Heart left ventricle (tissue), 16 donors: ENCODE measurements at regions not wholly inside any gene's neighbourhood (a gene's known extent, or its start where the extent isn't known, plus 50 kb on each side); places are given as distances from the start of the nearest gene placed in this dataset.
A peak's percentile ranks its signal among the peaks of the same experiment; 100 is the strongest.
"Not testable (repeated sequence)": the region's sequence is repeated elsewhere in the genome, so short reads cannot be mapped to it uniquely, and the experiment has no call there.

Source experiments
- ATAC-seq, 4 donors: fragments of 200-7000 bp; cut with Tn5 transposase; one replicate each; pipeline ENCODE4 v1.9.1; 2020 to 2022; ENCODE audit warnings: moderate library complexity in 4 of 4, mild to moderate bottlenecking in 3 of 4, moderate number of reproducible peaks in 1 of 4
- DNase-seq, 5 donors: peaks; one replicate each; pipeline ENCODE4 v3.0.0-alpha.2; 2020
- H3K27ac ChIP-seq, 12 donors: fragments of 200-600 bp; sonication (generic) in 4 of 12; one replicate each; pipeline versions ENCODE4 v1.5.0 to v1.8.0; 2016 to 2022; ENCODE audit warnings: mild to moderate bottlenecking in 2 of 12
- H3K27me3 ChIP-seq, 9 donors: fragments of 200-600 bp; sonication (generic) in 2 of 9; one replicate each; pipeline versions ENCODE4 v1.5.1 to v1.8.0; 2016 to 2022; ENCODE audit warnings: mild to moderate bottlenecking in 3 of 9
- H3K36me3 ChIP-seq, 9 donors: fragments of 200-600 bp; sonication (generic) in 2 of 9; one replicate each; pipeline versions ENCODE4 v1.5.0 to v1.8.0; 2018 to 2022; ENCODE audit warnings: mild to moderate bottlenecking in 2 of 9
- H3K4me1 ChIP-seq, 12 donors: fragments of 200-600 bp; sonication (generic) in 4 of 12; one replicate each; pipeline versions ENCODE4 v1.5.0 to v1.8.0; 2016 to 2022; ENCODE audit warnings: mild to moderate bottlenecking in 3 of 12
- H3K4me3 ChIP-seq, 12 donors: fragments of 200-600 bp; sonication (generic) in 4 of 12; one replicate each; pipeline versions ENCODE4 v1.5.0 to v1.8.0; 2017 to 2022; ENCODE audit warnings: mild to moderate bottlenecking in 9 of 12, moderate library complexity in 4 of 12
- H3K9me3 ChIP-seq, 12 donors: fragments of 200-600 bp; sonication (generic) in 4 of 12; one replicate each; pipeline versions ENCODE4 v1.5.0 to v1.8.0; 2016 to 2022; ENCODE audit warnings: mild to moderate bottlenecking in 1 of 12
- CTCF ChIP-seq, 12 donors: fragments of 200-600 bp; sonication (generic) in 4 of 12; IDR thresholded peaks; one replicate each; pipeline versions ENCODE4 v1.5.0 to v1.8.0; 2018 to 2022; ENCODE audit warnings: antibody characterized with exemption in 12 of 12, mild to moderate bottlenecking in 5 of 12
- POLR2A ChIP-seq, 2 donors: fragments of 450-650 bp; IDR thresholded peaks; one replicate each; pipeline ENCODE4 v1.6.1; 2017; ENCODE audit warnings: antibody characterized with exemption in 2 of 2, mild to moderate bottlenecking in 2 of 2, moderate library complexity in 2 of 2
- WGBS, 4 donors: extraction: QIAGEN DNeasy Blood & Tissue Kit in 2 of 4; methylation state at CpG; one replicate each; pipeline versions ENCODE4 v1.1.5 to v1.1.7; 2013 to 2018; 5-methylcytosine and 5-hydroxymethylcytosine counted together
- intact Hi-C, 10 donors: fragments of 100-400 bp; cut with DNase I; formaldehyde crosslinking; loops; one replicate each; pipeline versions ENCODE4 v1.11.1 to v1.14.2; 2022
- donor health status: ischemic (EF 13 %, LVEDD 7.1; RV severe dilation, severe dysfunction).
- donor health status: healthy with polysubstance abuse.
- donor health status: DM: no; HTN: yes; CAD: no.
- donor health status: DM: no; HTN: no; CAD: no.
- donor health status: ischemic (EF 25% LVEDD 6.9; RV normal size, moderate dysfunction).
- donor health status: ischemic (EF 25% LVEDD 5.7; RV mildly dilated, moderate dysfunction).
- donor health status: healthy.
- donor health status: DM: yes; HTN: yes; CAD: no.
- donor health status: ischemic (EF 35%, LVEDD 5.7; RV mildly dilated, moderate dysfunction).
- donor health status: nonischemic (EF 11% LVEDD 7.7; RV severe dilation, severe dysfunction).
- donor health status: DM: yes; HTN: yes; CAD: no.
- donor health status: PGD.
- donor health status: ischemic (EF 29% LVEDD 5.4; RV normal size, mild dysfunction).
- donor health status: nonischemic (EF 23%, LVEDD 6.1; RV moderate dilation, normal function).

- H3K4me3 ChIP-seq = no peak overlapping the region
- DNase-seq (no peak), ATAC-seq (no peak)
- no peaks in the 10 kb centered on the region for H3K36me3 ChIP-seq
- intact Hi-C loops = no loop called here
- TF ChIP-seq POLR2A (IDR thresholded peaks at IDR 0.05) (no peak), CTCF (IDR thresholded peaks at IDR 0.05) (no peak)
- no peaks in the 10 kb centered on the region for H3K27me3 ChIP-seq
- H3K27ac ChIP-seq = no peak overlapping the region
- H3K9me3 ChIP-seq = peaks cover 0 to 2% (median 0%) of the 10 kb centered on the region in 12 donors
- no peaks in the 10 kb centered on the region for H3K4me1 ChIP-seq
Measured at GRCh38 chr7:136424058-136424457, 444.4 kb upstream of the CHRM2 start.

GRCh38 chr7:136419740-136420139 is 442.6 kb upstream of the MTPN start:
- H3K27me3 ChIP-seq, H3K36me3 ChIP-seq, H3K4me3 ChIP-seq, intact Hi-C loops, H3K4me1 ChIP-seq, DNase-seq, H3K9me3 ChIP-seq, ATAC-seq, H3K27ac ChIP-seq: not testable (repeated sequence)
- WGBS, 4 donors = 89 to 96% (median 92%) methylated on average over 6 to 12 of the region's 21 CpGs

GRCh38 chr7:136412952-136413351 is 435.8 kb upstream of the MTPN start:
- Histone ChIP-seq H3K4me1 (no peaks in the 10 kb centered on the region), H3K9me3 (peaks cover 0 to 5% (median 0%) of the 10 kb centered on the region in 12 donors), H3K27ac (no peak overlapping the region), H3K36me3 (no peaks in the 10 kb centered on the region), H3K27me3 (peaks cover 0 to under 1% (median 0%) of the 10 kb centered on the region in 9 donors), H3K4me3 (no peak overlapping the region)
- TF ChIP-seq POLR2A (IDR thresholded peaks at IDR 0.05) = no peak
- no peak for TF ChIP-seq CTCF (IDR thresholded peaks at IDR 0.05)
- DNase-seq (no peak), ATAC-seq (no peak)
- 80 to 89% (median 87%) methylated on average over 3 of the region's 3 CpGs for WGBS, 4 donors
- intact Hi-C loops = no loop called here

- peaks cover 0 to 3% (median 0%) of the 10 kb centered on the region in 9 donors for H3K27me3 ChIP-seq
- peaks cover 0 to 5% (median 0%) of the 10 kb centered on the region in 12 donors for H3K4me1 ChIP-seq
- H3K36me3 ChIP-seq = no peaks in the 10 kb centered on the region
- no peak for TF ChIP-seq POLR2A (IDR thresholded peaks at IDR 0.05)
- TF ChIP-seq CTCF (IDR thresholded peaks at IDR 0.05) = peak; percentile 55 to 83 (median 71)
- 27 to 28% (median 28%) methylated on average over 17 of the region's 17 CpGs for WGBS, 4 donors
- H3K9me3 ChIP-seq = no peaks in the 10 kb centered on the region
- peak in 3 of 5 donors; percentile 9 to 29 (median 16) for DNase-seq
- intact Hi-C loops = loop anchor here in 9 of 10 donors (5.0 to 10.0 kb wide), 5 partner anchors 689 to 1189 kb away; no protein-coding TSS in a partner anchor
- no peak overlapping the region for H3K27ac ChIP-seq
- peak in 3 of 4 donors; percentile 55 to 80 (median 73) for ATAC-seq
- H3K4me3 ChIP-seq = no peak overlapping the region
Measured at GRCh38 chr7:136405931-136406777, 429.0 kb upstream of the MTPN start.
